LNCAP (cell line): ENCODE measurements at regions not wholly inside any gene's neighbourhood (a gene's known extent, or its start where the extent isn't known, plus 50 kb on each side); places are given as distances from the start of the nearest gene placed in this dataset.

ENCODE experiments used
- TF ChIP-seq, protein P1 (sequence below): fragments of 450-650 bp; IDR thresholded peaks from 2 replicates; pipeline ENCODE4 v1.5.1; 2017; ENCODE audit warnings: mild to moderate bottlenecking

- TF ChIP-seq, protein P1, sequence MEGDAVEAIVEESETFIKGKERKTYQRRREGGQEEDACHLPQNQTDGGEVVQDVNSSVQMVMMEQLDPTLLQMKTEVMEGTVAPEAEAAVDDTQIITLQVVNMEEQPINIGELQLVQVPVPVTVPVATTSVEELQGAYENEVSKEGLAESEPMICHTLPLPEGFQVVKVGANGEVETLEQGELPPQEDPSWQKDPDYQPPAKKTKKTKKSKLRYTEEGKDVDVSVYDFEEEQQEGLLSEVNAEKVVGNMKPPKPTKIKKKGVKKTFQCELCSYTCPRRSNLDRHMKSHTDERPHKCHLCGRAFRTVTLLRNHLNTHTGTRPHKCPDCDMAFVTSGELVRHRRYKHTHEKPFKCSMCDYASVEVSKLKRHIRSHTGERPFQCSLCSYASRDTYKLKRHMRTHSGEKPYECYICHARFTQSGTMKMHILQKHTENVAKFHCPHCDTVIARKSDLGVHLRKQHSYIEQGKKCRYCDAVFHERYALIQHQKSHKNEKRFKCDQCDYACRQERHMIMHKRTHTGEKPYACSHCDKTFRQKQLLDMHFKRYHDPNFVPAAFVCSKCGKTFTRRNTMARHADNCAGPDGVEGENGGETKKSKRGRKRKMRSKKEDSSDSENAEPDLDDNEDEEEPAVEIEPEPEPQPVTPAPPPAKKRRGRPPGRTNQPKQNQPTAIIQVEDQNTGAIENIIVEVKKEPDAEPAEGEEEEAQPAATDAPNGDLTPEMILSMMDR: no peak
These were observed 570.6 kb upstream of the UBE2E2 start for GRCh38 chr3:22632536-22632935.

DNA sequence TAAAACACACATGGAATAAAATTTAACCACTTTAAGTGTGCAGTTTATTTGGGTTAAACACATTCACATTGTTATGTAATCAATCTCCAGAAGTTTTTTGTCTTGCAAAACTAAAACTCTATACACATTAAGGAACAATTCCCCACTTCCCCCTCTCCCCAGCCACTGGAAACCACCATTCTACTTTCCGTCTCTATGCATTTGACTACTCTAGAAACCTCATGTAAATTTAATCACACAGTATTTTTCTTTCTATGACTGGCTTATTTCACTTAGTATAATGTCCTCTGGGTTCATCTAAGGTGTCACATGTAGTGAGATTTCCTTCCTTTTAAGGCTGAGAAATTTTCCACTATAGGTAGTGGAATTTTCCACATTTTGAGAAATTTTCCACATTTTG, 568.7 kb upstream of the UBE2E2 start:
- TF ChIP-seq, protein P1: no peak

DNA sequence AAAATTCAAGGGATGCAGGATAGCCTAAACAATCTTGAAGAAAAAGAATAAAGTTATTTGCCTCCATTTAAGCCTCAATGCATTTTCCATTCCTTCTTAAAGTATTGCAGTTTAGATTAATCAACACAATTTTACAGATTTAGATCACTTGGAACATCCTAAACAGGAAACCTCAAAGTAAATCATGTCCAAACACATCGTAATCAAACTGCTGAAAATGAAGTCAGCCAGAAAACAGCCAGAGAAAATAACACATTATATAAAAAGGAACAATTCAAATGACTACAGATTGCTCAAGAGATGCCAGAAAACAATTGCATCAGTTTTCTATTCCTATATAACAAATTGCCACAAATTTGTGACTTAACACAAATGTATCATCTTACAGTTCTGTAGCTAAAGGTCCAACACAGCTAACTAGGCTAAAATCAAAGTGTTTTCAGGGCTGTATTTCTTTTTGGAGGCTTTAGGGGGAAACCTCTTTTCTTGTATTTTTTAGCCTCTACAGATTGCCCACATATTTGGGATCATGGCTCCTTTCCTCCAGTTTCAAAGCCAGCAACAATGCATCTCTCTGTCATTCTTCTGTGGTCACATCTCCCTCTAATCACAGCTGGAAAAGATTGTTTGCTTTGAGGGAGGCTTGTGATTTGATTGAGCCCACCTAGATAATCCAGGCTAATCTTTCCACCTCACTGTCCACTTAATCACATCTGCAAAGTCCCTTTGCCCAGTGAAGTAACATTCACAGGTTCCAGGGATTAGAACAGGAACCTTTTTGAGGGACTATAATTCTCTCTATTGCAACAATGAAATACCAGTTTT, 543.3 kb upstream of the UBE2E2 start:
- TF ChIP-seq, protein P1: no peak

- TF ChIP-seq, protein P1: no peak
These were observed 542.5 kb upstream of the UBE2E2 start for GRCh38 chr3:22660606-22661005.

DNA sequence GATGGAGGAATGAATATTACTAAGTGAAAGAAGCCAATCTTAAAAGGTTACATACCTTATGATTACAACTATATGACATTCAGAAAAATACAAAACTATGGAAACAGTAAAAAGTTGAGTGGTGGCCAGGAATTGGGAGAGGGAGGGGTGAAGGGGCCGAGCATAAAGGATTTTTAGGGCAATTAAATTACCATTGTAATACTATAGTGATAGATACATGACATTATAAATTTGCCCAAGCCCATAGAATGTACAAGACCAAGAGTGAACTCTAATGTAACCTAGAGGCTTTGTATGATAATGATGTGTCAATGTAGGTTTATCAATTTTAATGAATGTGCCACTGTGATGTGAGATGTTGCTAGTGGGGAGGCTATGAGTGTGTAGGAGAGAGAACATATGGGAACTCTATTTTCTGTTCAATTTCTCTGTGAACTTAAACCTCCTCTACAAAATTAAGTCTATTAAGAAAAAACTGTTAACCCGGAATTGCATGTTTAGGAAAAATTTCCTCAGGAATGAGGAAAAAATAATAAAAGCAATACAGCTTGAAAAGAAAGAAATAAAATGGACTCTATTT, 541.9 kb upstream of the UBE2E2 start:
- TF ChIP-seq, protein P1: no peak

GRCh38 chr3:22665528-22665927, 537.6 kb upstream of the UBE2E2 start:
- TF ChIP-seq, protein P1: no peak

GRCh38 chr3:22666736-22667135, 536.4 kb upstream of the UBE2E2 start:
- TF ChIP-seq, protein P1: no peak
